Natural killer cell (primary cell): ENCODE measurements at regions not wholly inside any gene's neighbourhood (a gene's known extent, or its start where the extent isn't known, plus 50 kb on each side); places are given as distances from the start of the nearest gene placed in this dataset.

ENCODE experiments used
- ATAC-seq, 3 donors: fragments of 150-1000 bp in 2 of 3; fragments of 200-7000 bp in 1 of 3; cut with Tn5 transposase; 1 replicate in 1 of 3; 2 replicates in 2 of 3; pipeline ENCODE4 v1.10.0; 2021; ENCODE audit warnings: mild to moderate bottlenecking in 2 of 3, moderate library complexity in 2 of 3
- DNase-seq, 2 donors: peaks; one replicate each; pipeline versions ENCODE4 v3.0.0 to v3.0.0-alpha.2; 2013 to 2021; ENCODE audit warnings: mixed read lengths in 1 of 2
- H3K27ac ChIP-seq: one replicate; pipeline ENCODE4 v1.5.1; 2013; ENCODE audit warnings: mild to moderate bottlenecking, low read length
- H3K27me3 ChIP-seq: one replicate; pipeline ENCODE4 v1.6.1; 2013; ENCODE audit warnings: low read length; ENCODE audit not compliant: control insufficient read depth, insufficient read depth
- H3K36me3 ChIP-seq: one replicate; pipeline ENCODE4 v1.6.1; 2013; ENCODE audit warnings: low read length; ENCODE audit not compliant: control insufficient read depth, insufficient read depth
- H3K4me1 ChIP-seq: one replicate; pipeline ENCODE4 v1.6.1; 2013; ENCODE audit warnings: low read length; ENCODE audit not compliant: control insufficient read depth, insufficient read depth
- H3K4me3 ChIP-seq: one replicate; pipeline ENCODE4 v1.5.1; 2013; ENCODE audit warnings: low read length
- H3K9me3 ChIP-seq: one replicate; pipeline ENCODE4 v1.6.1; 2013; ENCODE audit warnings: low read length; ENCODE audit not compliant: control insufficient read depth, insufficient read depth
- H3K27ac Mint-ChIP-seq, 2 donors: one replicate each; pipeline ENCODE4 v1.8.0; 2022; ENCODE audit warnings: mild to moderate bottlenecking in 2 of 2, mixed read lengths in 2 of 2, moderate library complexity in 1 of 2
- H3K27me3 Mint-ChIP-seq, 2 donors: one replicate each; pipeline ENCODE4 v1.8.0; 2022; ENCODE audit warnings: low read depth in 2 of 2, mixed read lengths in 2 of 2
- H3K36me3 Mint-ChIP-seq: one replicate; pipeline ENCODE4 v1.8.0; 2022; ENCODE audit warnings: mixed read lengths
- H3K4me1 Mint-ChIP-seq, 2 donors: one replicate each; pipeline ENCODE4 v1.8.0; 2022; ENCODE audit warnings: mixed read lengths in 2 of 2
- H3K4me3 Mint-ChIP-seq: one replicate; pipeline ENCODE4 v1.8.0; 2022; ENCODE audit warnings: mild to moderate bottlenecking, moderate library complexity, mixed read lengths
- H3K9me3 Mint-ChIP-seq, 2 donors: one replicate each; pipeline ENCODE4 v1.8.0; 2022; ENCODE audit warnings: mixed read lengths in 2 of 2
- WGBS: methylation state at CpG from one replicate; pipeline ENCODE4 v1.1.7; 2013; ENCODE audit warnings: missing lambda C conversion rate; ENCODE audit not compliant: insufficient coverage; 5-methylcytosine and 5-hydroxymethylcytosine counted together
- intact Hi-C: fragments of 100-400 bp; cut with micrococcal nuclease; formaldehyde crosslinking; loops from one replicate; pipeline ENCODE4 v1.14.2; 2022
- TF ChIP-seq, protein P1 (sequence below): fragments of 200-600 bp; IDR thresholded peaks from one replicate; pipeline ENCODE4 v1.8.0; 2022; ENCODE audit warnings: antibody characterized with exemption

DNA sequence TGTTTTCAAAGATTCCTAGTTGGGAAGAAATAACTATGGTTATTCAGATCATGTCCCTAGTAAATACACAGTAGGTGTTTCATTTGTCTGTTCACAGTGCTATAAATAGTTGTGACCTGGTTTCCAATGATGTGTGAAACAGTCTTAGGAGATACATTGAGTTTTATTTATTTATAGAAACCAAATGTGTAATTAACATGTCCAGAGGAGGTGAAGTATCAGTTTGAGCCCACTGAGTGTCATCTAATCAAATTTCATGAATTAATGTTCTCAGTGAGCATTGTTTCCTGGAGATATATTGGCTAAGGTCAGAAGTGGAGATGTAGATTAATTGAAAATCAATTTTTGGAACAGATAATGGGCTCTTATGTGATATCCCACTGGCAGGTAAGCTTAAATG is 996.3 kb downstream of the FSTL5 start:
- no peak overlapping the region for H3K4me3 Mint-ChIP-seq
- ATAC-seq (no peak), DNase-seq (no peak)
- Histone ChIP-seq H3K27me3 (no peaks in the 10 kb centered on the region), H3K4me3 (no peak overlapping the region), H3K27ac (no peak overlapping the region), H3K4me1 (no peaks in the 10 kb centered on the region), H3K9me3 (no peaks in the 10 kb centered on the region), H3K36me3 (no peaks in the 10 kb centered on the region)
- no peaks in the 10 kb centered on the region for H3K4me1 Mint-ChIP-seq
- no peaks in the 10 kb centered on the region for H3K27me3 Mint-ChIP-seq
- TF ChIP-seq, protein P1, sequence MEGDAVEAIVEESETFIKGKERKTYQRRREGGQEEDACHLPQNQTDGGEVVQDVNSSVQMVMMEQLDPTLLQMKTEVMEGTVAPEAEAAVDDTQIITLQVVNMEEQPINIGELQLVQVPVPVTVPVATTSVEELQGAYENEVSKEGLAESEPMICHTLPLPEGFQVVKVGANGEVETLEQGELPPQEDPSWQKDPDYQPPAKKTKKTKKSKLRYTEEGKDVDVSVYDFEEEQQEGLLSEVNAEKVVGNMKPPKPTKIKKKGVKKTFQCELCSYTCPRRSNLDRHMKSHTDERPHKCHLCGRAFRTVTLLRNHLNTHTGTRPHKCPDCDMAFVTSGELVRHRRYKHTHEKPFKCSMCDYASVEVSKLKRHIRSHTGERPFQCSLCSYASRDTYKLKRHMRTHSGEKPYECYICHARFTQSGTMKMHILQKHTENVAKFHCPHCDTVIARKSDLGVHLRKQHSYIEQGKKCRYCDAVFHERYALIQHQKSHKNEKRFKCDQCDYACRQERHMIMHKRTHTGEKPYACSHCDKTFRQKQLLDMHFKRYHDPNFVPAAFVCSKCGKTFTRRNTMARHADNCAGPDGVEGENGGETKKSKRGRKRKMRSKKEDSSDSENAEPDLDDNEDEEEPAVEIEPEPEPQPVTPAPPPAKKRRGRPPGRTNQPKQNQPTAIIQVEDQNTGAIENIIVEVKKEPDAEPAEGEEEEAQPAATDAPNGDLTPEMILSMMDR, result no peak
- intact Hi-C loops, result no loop called here
- no peaks in the 10 kb centered on the region for H3K36me3 Mint-ChIP-seq
- no peak overlapping the region for H3K27ac Mint-ChIP-seq
- peaks cover 12 to 17% of the 10 kb centered on the region in 2 donors for H3K9me3 Mint-ChIP-seq

DNA sequence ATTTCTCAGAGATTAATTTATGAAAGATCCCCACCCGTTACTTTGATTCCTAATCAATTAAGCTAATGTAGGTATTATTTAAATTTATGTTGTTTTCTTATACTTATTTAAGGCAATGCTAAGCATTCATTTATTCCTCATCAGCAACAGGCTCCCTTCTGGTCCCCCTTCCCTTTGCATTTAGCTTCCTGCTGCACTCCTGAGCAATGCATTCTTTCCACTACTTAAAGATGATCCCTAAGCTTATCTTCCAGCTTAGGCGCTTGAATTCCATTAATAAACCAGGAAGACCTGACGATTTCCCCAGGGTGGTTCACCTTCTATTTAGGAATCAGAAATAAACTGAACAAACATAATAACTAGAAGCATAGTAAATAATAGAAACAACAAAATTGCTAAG is 1003.1 kb downstream of the FSTL5 start:
- Mint-ChIP-seq H3K27ac (no peak overlapping the region), H3K9me3 (peaks cover 14 to 22% of the 10 kb centered on the region in 2 donors), H3K4me3 (no peak overlapping the region), H3K36me3 (no peaks in the 10 kb centered on the region), H3K4me1 (no peaks in the 10 kb centered on the region), H3K27me3 (no peaks in the 10 kb centered on the region)
- no peak for DNase-seq
- H3K27me3 ChIP-seq, result no peaks in the 10 kb centered on the region
- TF ChIP-seq, protein P1, result no peak
- H3K9me3 ChIP-seq, result no peaks in the 10 kb centered on the region
- 83% methylated on average over 1 of the region's 3 CpGs for WGBS
- no peak overlapping the region for H3K4me3 ChIP-seq
- no peaks in the 10 kb centered on the region for H3K4me1 ChIP-seq
- no peak overlapping the region for H3K27ac ChIP-seq
- no peaks in the 10 kb centered on the region for H3K36me3 ChIP-seq
- intact Hi-C loops, result no loop called here
- ATAC-seq, result no peak

DNA sequence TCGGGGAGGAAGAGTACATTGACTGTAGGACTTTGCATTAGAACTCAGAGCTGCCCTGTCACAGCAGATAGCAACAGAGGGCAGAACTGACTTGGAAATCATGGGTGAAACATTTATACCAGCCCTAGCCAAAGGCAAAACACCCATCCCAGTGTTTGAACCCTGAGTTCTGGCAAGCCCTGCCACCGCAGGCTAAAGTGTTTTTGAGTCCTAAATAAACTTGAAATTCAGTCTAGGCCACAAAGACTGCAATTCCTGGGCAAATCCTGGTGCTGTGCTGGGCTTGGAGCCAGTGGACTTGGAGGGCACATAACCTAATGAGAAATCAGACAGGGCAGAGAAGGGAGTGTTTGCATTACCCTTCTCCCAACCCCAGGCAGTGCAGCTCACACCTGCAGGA is 1015.7 kb downstream of the FSTL5 start:
- WGBS, result 54% methylated on average over 2 of the region's 2 CpGs
- Mint-ChIP-seq H3K27me3 (no peaks in the 10 kb centered on the region), H3K9me3 (peaks cover 25 to 30% of the 10 kb centered on the region in 2 donors), H3K27ac (no peak overlapping the region), H3K4me1 (no peaks in the 10 kb centered on the region), H3K4me3 (no peak overlapping the region), H3K36me3 (peaks cover 13% of the 10 kb centered on the region)
- Histone ChIP-seq H3K27me3 (no peaks in the 10 kb centered on the region), H3K4me1 (no peaks in the 10 kb centered on the region), H3K4me3 (no peak overlapping the region), H3K36me3 (no peaks in the 10 kb centered on the region), H3K9me3 (peaks cover 15% of the 10 kb centered on the region), H3K27ac (no peak overlapping the region)
- TF ChIP-seq, protein P1, result no peak
- intact Hi-C loops, result no loop called here
- no peak for DNase-seq
- ATAC-seq, result no peak

DNA sequence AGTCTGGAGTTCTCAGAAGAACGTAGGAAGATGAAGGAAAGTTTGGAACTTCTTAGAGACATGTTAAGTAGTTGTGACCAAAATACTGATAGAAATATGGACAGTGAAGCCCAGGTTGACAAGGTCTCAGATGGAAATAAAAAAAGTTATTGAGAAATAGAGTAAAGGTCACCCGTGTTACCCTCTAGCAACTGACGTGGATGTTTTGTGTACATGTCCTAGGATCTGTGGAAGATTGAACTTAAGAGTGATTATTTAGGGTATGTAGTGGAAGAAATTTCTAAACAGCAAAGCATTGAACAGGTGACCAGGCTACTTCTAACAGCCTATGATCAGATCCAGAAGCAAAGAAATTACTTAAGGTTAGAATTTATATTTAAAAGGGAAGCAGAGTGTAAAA is 1020.4 kb downstream of the FSTL5 start:
- no peak overlapping the region for H3K4me3 Mint-ChIP-seq
- H3K4me1 Mint-ChIP-seq, result no peaks in the 10 kb centered on the region
- TF ChIP-seq, protein P1, result no peak
- 80% methylated on average over 3 of the region's 3 CpGs for WGBS
- H3K36me3 Mint-ChIP-seq, result peaks cover 14% of the 10 kb centered on the region
- peaks cover 18 to 33% of the 10 kb centered on the region in 2 donors for H3K9me3 Mint-ChIP-seq
- peaks cover 8% of the 10 kb centered on the region for H3K9me3 ChIP-seq
- no peaks in the 10 kb centered on the region for H3K4me1 ChIP-seq
- no peak overlapping the region for H3K27ac ChIP-seq
- no peak for ATAC-seq
- intact Hi-C loops, result no loop called here
- no peaks in the 10 kb centered on the region for H3K27me3 Mint-ChIP-seq
- no peak overlapping the region for H3K4me3 ChIP-seq
- no peaks in the 10 kb centered on the region for H3K27me3 ChIP-seq
- no peak for DNase-seq
- no peak overlapping the region for H3K27ac Mint-ChIP-seq
- H3K36me3 ChIP-seq, result no peaks in the 10 kb centered on the region
